ENCODE measurements at regions not wholly inside any gene's neighbourhood (a gene's known extent, or its start where the extent isn't known, plus 50 kb on each side); places are given as distances from the start of the nearest gene placed in this dataset.

DNA sequence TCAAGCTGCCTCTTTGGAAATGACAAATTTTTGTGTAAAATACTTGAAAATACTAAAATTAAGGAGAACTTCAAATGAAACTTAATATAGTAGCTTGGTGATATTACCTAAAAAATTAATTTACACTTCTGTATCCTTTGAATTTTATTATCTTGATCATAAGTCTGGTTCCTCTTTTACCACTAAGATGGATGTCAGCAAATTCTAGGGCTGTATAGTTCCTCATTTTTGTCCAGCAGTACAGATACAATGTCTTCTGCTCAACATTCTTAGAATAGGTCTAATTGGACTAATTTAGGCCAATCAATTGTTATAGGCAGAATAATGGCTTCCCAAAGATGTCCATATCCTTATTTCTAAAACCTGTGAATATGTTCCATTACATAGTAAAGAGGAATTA lies 1298.0 kb upstream of the RAG2 start:
- TF ChIP-seq, protein P1, sequence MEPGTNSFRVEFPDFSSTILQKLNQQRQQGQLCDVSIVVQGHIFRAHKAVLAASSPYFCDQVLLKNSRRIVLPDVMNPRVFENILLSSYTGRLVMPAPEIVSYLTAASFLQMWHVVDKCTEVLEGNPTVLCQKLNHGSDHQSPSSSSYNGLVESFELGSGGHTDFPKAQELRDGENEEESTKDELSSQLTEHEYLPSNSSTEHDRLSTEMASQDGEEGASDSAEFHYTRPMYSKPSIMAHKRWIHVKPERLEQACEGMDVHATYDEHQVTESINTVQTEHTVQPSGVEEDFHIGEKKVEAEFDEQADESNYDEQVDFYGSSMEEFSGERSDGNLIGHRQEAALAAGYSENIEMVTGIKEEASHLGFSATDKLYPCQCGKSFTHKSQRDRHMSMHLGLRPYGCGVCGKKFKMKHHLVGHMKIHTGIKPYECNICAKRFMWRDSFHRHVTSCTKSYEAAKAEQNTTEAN (CRISPR knock-in tag; IDR thresholded peaks at IDR 0.05): no peak
- TF ChIP-seq ZNF416 (CRISPR knock-in tag; IDR thresholded peaks at IDR 0.05) (no peak), KAT7 (CRISPR knock-in tag; IDR thresholded peaks at IDR 0.05; ENCODE audit: borderline replicate concordance) (no peak), JAZF1 (CRISPR knock-in tag; IDR thresholded peaks at IDR 0.05) (no peak), SMAD4 (CRISPR knock-in tag; IDR thresholded peaks at IDR 0.05) (no peak), SMAD3 (CRISPR knock-in tag; IDR thresholded peaks at IDR 0.05; ENCODE audit: borderline replicate concordance) (no peak), ZNF396 (CRISPR knock-in tag; IDR thresholded peaks at IDR 0.05; ENCODE audit: borderline replicate concordance) (no peak), ZNF138 (CRISPR knock-in tag; conservative IDR thresholded peaks at IDR 0.05) (no peak), TEAD4 (CRISPR knock-in tag; IDR thresholded peaks at IDR 0.05) (no peak), FOXK1 (CRISPR knock-in tag; IDR thresholded peaks at IDR 0.05) (no peak), ATF1 (CRISPR knock-in tag; IDR thresholded peaks at IDR 0.05) (no peak)
- TF ChIP-seq, protein P2, sequence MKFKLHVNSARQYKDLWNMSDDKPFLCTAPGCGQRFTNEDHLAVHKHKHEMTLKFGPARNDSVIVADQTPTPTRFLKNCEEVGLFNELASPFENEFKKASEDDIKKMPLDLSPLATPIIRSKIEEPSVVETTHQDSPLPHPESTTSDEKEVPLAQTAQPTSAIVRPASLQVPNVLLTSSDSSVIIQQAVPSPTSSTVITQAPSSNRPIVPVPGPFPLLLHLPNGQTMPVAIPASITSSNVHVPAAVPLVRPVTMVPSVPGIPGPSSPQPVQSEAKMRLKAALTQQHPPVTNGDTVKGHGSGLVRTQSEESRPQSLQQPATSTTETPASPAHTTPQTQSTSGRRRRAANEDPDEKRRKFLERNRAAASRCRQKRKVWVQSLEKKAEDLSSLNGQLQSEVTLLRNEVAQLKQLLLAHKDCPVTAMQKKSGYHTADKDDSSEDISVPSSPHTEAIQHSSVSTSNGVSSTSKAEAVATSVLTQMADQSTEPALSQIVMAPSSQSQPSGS (CRISPR knock-in tag; IDR thresholded peaks at IDR 0.05; ENCODE audit: borderline replicate concordance, low read depth): no peak
- TF ChIP-seq, protein P3, sequence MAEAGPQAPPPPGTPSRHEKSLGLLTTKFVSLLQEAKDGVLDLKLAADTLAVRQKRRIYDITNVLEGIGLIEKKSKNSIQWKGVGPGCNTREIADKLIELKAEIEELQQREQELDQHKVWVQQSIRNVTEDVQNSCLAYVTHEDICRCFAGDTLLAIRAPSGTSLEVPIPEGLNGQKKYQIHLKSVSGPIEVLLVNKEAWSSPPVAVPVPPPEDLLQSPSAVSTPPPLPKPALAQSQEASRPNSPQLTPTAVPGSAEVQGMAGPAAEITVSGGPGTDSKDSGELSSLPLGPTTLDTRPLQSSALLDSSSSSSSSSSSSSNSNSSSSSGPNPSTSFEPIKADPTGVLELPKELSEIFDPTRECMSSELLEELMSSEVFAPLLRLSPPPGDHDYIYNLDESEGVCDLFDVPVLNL (CRISPR knock-in tag; IDR thresholded peaks at IDR 0.05; ENCODE audit: borderline replicate concordance, low read depth): no peak
- TF ChIP-seq, protein P4, sequence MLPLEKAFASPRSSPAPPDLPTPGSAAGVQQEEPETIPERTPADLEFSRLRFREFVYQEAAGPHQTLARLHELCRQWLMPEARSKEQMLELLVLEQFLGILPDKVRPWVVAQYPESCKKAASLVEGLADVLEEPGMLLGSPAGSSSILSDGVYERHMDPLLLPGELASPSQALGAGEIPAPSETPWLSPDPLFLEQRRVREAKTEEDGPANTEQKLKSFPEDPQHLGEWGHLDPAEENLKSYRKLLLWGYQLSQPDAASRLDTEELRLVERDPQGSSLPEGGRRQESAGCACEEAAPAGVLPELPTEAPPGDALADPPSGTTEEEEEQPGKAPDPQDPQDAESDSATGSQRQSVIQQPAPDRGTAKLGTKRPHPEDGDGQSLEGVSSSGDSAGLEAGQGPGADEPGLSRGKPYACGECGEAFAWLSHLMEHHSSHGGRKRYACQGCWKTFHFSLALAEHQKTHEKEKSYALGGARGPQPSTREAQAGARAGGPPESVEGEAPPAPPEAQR (CRISPR knock-in tag; IDR thresholded peaks at IDR 0.05): no peak
- Mint-ChIP-seq H3K36me3 (peaks cover 61% of the 10 kb centered on the region), H3K9me3 (peaks cover 73% of the 10 kb centered on the region), H3K27me3 (ENCODE audit: low read depth) (no peaks in the 10 kb centered on the region; the same call in 1 of the 2 replicates), H3K4me3 (no peak overlapping the region), H3K4me1 (no peaks in the 10 kb centered on the region), H3K27ac (no peak overlapping the region)
- POLR2A ChIA-PET: no interaction called here
- no peak for ATAC-seq
- no peak for DNase-seq (ENCODE audit: low spot score)
- CTCF ChIA-PET: no interaction called here

- CTCF ChIA-PET: no interaction called here
- no peaks in the 10 kb centered on the region for H3K4me1 Mint-ChIP-seq
- DNase-seq (ENCODE audit: low spot score) (no peak), ATAC-seq (no peak)
- H3K4me3 Mint-ChIP-seq: no peak overlapping the region
- H3K27me3 Mint-ChIP-seq (ENCODE audit: low read depth): no peaks in the 10 kb centered on the region
- H3K9me3 Mint-ChIP-seq: peaks cover 43% of the 10 kb centered on the region
- POLR2A ChIA-PET: no interaction called here
- TF ChIP-seq CBFB (CRISPR knock-in tag; IDR thresholded peaks at IDR 0.05; ENCODE audit: low read depth) (no peak), ZMAT4 (CRISPR knock-in tag; IDR thresholded peaks at IDR 0.05) (no peak), ZNF423 (CRISPR knock-in tag; IDR thresholded peaks at IDR 0.05) (no peak), CTCF (IDR thresholded peaks at IDR 0.05) (no peak), JAZF1 (CRISPR knock-in tag; IDR thresholded peaks at IDR 0.05) (no peak), ZNF138 (CRISPR knock-in tag; conservative IDR thresholded peaks at IDR 0.05) (no peak), NFE2L1 (CRISPR knock-in tag; IDR thresholded peaks at IDR 0.05) (no peak)
- TF ChIP-seq, protein P3 (CRISPR knock-in tag; IDR thresholded peaks at IDR 0.05; ENCODE audit: borderline replicate concordance, low read depth): no peak
- TF ChIP-seq, protein P5, sequence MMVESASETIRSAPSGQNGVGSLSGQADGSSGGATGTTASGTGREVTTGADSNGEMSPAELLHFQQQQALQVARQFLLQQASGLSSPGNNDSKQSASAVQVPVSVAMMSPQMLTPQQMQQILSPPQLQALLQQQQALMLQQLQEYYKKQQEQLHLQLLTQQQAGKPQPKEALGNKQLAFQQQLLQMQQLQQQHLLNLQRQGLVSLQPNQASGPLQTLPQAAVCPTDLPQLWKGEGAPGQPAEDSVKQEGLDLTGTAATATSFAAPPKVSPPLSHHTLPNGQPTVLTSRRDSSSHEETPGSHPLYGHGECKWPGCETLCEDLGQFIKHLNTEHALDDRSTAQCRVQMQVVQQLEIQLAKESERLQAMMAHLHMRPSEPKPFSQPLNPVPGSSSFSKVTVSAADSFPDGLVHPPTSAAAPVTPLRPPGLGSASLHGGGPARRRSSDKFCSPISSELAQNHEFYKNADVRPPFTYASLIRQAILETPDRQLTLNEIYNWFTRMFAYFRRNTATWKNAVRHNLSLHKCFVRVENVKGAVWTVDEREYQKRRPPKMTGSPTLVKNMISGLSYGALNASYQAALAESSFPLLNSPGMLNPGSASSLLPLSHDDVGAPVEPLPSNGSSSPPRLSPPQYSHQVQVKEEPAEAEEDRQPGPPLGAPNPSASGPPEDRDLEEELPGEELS (CRISPR knock-in tag; IDR thresholded peaks at IDR 0.05): no peak
- H3K36me3 Mint-ChIP-seq: peaks cover 29% of the 10 kb centered on the region
- H3K27ac Mint-ChIP-seq: no peak overlapping the region
These were observed 1283.7 kb upstream of the RAG2 start for GRCh38 chr11:37881741-37882140.

Measured in WTC11 (cell line).